Fibroblast of villous mesenchyme (primary cell): ENCODE measurements at regions not wholly inside any gene's neighbourhood (a gene's known extent, or its start where the extent isn't known, plus 50 kb on each side); places are given as distances from the start of the nearest gene placed in this dataset.
"Not testable (repeated sequence)": the region's sequence is repeated elsewhere in the genome, so short reads cannot be mapped to it uniquely, and the experiment has no call there.

ENCODE experiments used
- DNase-seq: peaks from one replicate; pipeline ENCODE4 v3.0.0-alpha.2; 2010; ENCODE audit warnings: low read depth
- H3K4me3 ChIP-seq: 2 replicates; pipeline ENCODE4 v1.5.1; 2011; ENCODE audit warnings: low read depth, mild to moderate bottlenecking, low read length
- TF ChIP-seq, protein P1 (sequence below): IDR thresholded peaks from 2 replicates; pipeline ENCODE4 v1.5.1; 2012; ENCODE audit warnings: low read depth, mild to moderate bottlenecking, low read length; ENCODE audit not compliant: insufficient read depth

DNA sequence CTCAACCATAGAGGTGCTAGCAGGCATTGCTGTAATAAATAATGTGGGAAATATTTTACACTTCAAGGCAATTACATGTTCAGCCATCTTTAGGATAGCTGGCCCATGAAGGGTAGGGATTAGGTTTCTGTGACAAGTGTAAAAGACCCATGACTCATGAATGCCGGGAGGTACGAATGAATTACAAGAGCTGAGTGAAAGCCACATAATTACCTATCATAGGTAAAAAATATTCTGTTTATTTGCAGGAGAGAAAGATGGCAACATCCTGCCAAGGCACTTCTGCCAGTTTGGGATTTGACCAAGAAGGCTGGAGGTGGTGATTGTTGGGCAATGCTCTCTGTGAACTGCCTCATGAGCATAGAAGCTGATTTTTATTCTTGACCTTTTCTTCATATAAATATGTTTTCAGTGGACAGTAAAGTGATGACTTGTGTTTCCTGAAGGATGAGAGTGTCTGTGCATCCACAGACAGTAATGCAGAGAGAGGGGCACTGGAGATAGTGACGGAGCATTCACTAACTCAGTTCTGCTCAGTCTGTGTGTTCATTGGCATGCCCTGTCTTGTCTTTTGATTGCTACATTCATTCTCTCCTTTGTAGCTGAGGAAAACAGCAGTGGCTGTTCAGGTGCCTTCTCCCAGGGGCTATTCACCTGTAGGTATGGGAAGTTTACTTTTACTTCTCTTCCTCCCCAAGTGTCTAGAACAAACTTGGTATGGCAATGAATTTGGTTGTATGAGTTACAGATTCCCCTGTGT, 481.1 kb downstream of the TFAP2B start:
- H3K4me3 ChIP-seq = no peak overlapping the region
- TF ChIP-seq, protein P1, sequence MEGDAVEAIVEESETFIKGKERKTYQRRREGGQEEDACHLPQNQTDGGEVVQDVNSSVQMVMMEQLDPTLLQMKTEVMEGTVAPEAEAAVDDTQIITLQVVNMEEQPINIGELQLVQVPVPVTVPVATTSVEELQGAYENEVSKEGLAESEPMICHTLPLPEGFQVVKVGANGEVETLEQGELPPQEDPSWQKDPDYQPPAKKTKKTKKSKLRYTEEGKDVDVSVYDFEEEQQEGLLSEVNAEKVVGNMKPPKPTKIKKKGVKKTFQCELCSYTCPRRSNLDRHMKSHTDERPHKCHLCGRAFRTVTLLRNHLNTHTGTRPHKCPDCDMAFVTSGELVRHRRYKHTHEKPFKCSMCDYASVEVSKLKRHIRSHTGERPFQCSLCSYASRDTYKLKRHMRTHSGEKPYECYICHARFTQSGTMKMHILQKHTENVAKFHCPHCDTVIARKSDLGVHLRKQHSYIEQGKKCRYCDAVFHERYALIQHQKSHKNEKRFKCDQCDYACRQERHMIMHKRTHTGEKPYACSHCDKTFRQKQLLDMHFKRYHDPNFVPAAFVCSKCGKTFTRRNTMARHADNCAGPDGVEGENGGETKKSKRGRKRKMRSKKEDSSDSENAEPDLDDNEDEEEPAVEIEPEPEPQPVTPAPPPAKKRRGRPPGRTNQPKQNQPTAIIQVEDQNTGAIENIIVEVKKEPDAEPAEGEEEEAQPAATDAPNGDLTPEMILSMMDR = no peak
- no peak for DNase-seq

DNA sequence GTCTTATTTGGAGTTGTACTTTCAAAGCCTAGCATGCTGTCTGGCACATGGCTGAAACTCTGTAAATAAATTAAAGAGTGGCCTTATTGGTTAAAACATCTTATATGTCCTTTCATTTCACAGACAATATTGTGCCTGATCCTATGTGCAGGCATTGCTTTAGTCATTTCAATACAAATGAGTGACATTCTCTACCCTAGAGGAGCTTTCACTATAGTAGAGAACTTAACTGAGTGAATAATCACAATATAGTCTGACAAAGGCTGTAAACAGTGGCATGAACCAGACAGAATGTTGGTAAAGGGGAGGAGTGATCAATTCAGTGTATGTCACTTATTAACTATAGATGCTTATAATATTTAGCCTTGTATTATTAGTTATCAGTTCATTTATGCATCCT, 481.8 kb downstream of the TFAP2B start:
- no peak for DNase-seq
- H3K4me3 ChIP-seq = no peak overlapping the region
- TF ChIP-seq, protein P1 = no peak

DNA sequence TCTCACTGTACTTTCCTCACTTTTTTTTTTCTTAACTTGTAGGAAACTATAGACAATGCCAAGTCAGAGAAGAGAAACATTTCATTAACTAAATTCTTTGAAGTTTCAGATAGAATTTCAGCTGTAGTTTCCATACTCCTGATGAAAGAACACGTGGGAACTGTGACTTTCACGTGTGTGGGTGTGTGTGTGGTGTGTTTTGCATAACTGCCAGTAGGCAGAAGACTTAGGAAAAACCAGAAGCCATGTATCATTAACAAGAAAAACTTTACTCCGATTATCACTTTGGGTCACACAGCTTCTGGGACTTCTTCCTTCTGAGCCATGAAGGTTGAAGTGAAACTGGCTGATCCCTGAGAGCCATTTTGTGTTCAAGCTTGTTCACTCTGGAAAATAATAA, 483.3 kb downstream of the TFAP2B start:
- TF ChIP-seq, protein P1 = no peak
- DNase-seq = no peak
- no peak overlapping the region for H3K4me3 ChIP-seq

DNA sequence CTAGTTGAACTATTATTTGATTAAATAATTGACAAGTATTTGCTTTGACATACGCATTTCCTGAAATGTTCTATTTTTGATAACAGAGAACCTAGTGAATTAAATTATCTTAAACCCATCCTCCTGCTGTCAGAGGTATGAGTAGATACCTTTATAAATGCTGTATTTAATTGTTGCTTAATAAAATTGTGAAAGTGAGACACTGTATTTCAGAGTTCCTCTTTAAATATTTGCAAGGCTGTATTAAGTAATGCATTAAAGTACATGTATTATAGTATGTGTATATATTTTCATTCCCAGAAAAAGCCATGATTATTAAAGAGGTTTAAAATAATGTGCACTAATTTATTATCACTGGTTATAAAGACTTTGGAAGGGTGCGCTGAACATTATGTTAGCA, 483.8 kb downstream of the TFAP2B start:
- H3K4me3 ChIP-seq = no peak overlapping the region
- TF ChIP-seq, protein P1 = no peak
- no peak for DNase-seq

DNA sequence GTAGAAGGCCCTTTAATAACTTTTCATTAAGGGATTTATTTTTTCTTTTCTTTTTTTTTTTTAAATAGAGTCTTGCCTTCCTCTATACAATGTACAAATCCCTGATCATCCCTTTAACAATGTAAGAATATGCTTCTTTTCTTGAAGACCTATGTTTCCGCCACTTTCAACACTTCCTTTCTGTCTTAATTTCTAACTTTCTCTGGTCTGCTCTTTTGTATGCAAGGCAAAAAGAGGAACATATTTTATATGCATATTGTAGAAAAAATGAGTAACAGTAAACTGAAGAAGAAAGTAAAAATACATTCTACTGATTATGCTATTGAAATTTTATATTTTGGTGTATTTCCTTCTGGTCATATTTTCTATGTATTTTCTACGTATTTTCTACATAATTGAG, 484.7 kb downstream of the TFAP2B start:
- TF ChIP-seq, protein P1 = no peak
- no peak overlapping the region for H3K4me3 ChIP-seq
- DNase-seq = no peak

DNA sequence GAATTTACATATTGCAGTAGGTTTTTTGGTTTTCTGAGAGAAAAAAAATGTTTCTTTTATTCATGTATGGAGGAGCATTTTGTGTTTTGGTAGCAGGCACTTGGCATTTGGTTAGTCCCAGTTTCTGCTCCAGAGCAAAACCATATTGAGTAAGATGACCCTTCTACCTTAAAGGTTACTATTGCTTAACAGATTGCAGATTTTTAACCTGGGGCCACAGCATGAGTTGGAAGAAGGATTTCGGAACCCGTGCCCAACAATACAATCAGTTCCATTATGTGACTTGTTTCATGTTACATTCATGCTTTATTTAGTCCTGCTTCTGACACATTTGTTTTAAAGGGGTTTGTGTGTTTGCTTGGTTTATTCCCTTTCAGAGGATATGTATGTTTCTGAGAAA, 496.3 kb downstream of the TFAP2B start:
- no peak for DNase-seq
- no peak overlapping the region for H3K4me3 ChIP-seq
- TF ChIP-seq, protein P1 = no peak

DNA sequence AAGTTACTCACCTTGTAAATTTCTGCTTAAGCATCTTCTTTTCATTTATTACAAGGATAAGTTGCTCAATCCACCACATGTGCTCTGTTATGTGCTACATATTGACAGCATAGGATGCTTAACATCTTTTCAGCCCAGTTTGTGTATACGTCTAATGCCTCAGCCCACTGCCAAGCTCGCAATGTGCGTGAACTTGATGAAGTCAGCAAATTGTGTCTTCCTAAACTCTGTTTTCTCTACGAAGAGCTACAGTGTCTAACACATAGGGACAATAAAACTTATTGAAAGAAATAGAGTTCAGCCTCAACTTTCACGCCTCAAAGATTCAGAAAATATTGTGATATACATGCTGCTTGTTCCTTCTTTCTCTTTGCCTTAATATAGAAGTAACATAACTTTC, 500.0 kb downstream of the TFAP2B start:
- DNase-seq = no peak
- no peak overlapping the region for H3K4me3 ChIP-seq
- TF ChIP-seq, protein P1 = no peak

DNA sequence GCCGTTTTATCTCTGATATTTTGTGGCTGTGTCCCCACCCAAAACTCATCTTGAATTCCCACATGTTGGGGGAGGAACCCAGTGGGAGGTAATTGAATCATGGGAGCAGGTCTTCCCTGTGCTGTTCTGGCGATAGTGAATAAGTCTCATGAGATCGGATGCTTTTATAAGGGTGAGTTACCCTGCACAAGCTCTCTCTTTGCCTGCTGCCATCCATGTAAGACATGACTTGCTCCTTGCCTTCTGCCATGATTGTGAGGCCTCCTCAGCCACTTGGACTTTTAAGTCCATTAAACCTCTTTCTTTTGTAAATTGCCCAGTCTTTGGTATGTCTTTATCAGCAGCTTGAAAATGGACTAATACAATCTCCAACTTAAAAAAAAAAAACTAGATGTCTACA, 502.8 kb downstream of the TFAP2B start:
- not testable (repeated sequence) for DNase-seq, H3K4me3 ChIP-seq
